Ectodermal cell (in vitro differentiated cells): ENCODE measurements at regions not wholly inside any gene's neighbourhood (a gene's known extent, or its start where the extent isn't known, plus 50 kb on each side); places are given as distances from the start of the nearest gene placed in this dataset.

ENCODE experiments used
- H3K27ac ChIP-seq: 2 replicates; pipeline ENCODE4 v1.7.0; 2013; ENCODE audit warnings: mild to moderate bottlenecking, low read depth, low read length; ENCODE audit not compliant: insufficient read depth, poor library complexity, severe bottlenecking
- H3K27me3 ChIP-seq: 2 replicates; pipeline ENCODE4 v1.7.0; 2013; ENCODE audit warnings: mild to moderate bottlenecking, low read length; ENCODE audit not compliant: insufficient read depth, control insufficient read depth, poor library complexity, severe bottlenecking
- H3K36me3 ChIP-seq: one replicate; pipeline ENCODE4 v1.7.0; 2013; ENCODE audit warnings: low read length; ENCODE audit not compliant: control insufficient read depth, insufficient read depth
- H3K4me1 ChIP-seq: one replicate; pipeline ENCODE4 v1.7.0; 2013; ENCODE audit warnings: low read length; ENCODE audit not compliant: control insufficient read depth, insufficient read depth
- H3K4me3 ChIP-seq: 2 replicates; pipeline ENCODE4 v1.7.0; 2013; ENCODE audit warnings: low read depth, low read length, control low read depth; ENCODE audit not compliant: insufficient read depth
- H3K9me3 ChIP-seq: 2 replicates; pipeline ENCODE4 v1.7.0; 2013; ENCODE audit warnings: mild to moderate bottlenecking, low read length, moderate library complexity; ENCODE audit not compliant: control insufficient read depth
- WGBS, 2 experiments: methylation state at CpG; one replicate each; pipeline ENCODE4 v1.1.7; 2013; ENCODE audit warnings: missing lambda C conversion rate in 2 of 2; 5-methylcytosine and 5-hydroxymethylcytosine counted together

DNA sequence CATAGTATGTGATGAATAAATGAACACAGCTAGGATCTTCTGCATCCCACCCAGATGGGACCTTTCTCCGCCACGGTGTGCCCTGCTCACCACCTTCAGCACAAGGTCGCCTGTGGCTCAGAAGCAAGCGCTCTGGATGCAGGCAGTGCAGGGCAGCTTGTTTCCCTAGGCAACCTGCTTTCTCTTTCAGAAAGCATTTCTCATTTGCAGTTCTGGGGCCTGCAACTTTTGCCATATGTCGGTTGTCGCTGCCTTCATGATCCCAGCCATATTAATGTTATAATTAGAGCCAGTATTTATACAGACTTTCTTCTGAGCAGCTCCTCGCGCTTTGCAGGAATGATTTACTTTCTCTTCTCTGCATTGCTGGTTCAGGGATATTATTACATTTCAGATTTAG is 692.8 kb downstream of the RNF144A start:
- no peaks in the 10 kb centered on the region for H3K27me3 ChIP-seq
- no peak overlapping the region for H3K4me3 ChIP-seq
- no peak overlapping the region for H3K27ac ChIP-seq
- peaks cover 5% of the 10 kb centered on the region for H3K4me1 ChIP-seq
- 91% methylated on average over 6 to 8 of the region's 8 CpGs for WGBS, 2 experiments
- H3K9me3 ChIP-seq = no peaks in the 10 kb centered on the region
- H3K36me3 ChIP-seq = no peaks in the 10 kb centered on the region

DNA sequence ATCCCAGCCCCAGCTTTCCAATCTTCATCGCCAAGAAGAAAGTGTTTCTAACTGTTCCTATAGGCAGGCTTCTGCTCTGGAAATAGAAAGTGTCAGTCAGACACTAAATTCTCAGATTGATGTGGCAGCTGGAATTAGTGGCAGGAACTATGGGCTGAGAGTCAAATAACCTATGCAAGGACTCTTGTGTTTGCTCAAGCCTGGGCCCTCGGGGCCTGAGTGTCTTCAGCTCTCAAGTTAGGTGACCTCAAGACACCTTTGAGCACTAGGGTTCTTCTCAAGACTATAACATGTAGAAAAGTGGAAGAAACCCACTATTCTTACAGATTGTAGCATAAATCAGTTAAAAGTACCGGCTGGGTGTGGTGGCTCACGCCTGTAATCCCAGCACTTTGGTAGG is 694.5 kb downstream of the RNF144A start:
- Histone ChIP-seq H3K27me3 (no peaks in the 10 kb centered on the region), H3K27ac (no peak overlapping the region), H3K36me3 (no peaks in the 10 kb centered on the region), H3K4me1 (peaks cover 5% of the 10 kb centered on the region), H3K9me3 (no peaks in the 10 kb centered on the region), H3K4me3 (no peak overlapping the region)
- 94 to 95% methylated on average over 4 of the region's 4 CpGs for WGBS, 2 experiments

DNA sequence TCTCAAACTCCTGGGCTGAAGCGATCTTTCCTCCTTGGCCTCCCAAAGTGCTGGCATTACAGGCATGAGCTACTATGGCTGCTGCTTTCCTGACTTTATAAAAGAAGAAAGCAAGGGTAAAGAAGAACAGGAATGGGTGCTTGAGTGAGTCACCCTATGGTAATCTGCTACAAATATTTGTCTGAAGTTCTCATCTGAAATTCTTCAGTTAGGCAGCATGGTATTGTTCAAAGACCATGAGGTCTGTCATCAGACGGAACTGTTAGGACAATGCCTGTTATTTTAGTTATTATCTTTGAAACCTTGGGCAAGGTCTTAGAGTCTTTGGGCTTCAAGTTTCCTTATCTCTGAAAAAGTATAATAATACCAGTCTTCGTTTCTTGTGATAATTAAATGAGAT is 695.8 kb downstream of the RNF144A start:
- 97% methylated on average over 3 of the region's 3 CpGs for WGBS, 2 experiments

DNA sequence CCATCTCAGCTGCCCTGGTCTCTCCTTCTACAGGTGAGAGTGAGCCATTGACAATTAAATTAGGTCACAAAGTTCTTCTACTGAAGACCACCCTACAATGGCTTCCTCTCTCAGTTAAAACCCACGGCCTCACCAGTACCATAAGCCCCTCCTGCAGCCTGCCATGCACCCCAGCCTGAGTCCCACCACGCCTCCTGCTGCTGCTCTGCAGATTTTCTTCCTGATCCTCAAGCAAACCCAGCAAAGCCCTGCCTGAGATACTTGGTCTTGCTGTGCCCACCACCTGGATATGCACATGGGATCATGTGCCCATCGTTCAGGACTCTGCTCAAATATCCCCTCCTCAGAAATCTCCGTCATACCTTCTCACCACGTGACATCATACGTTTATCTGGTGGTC is 696.6 kb downstream of the RNF144A start:
- no peak overlapping the region for H3K4me3 ChIP-seq
- no peaks in the 10 kb centered on the region for H3K9me3 ChIP-seq
- H3K27ac ChIP-seq = no peak overlapping the region
- no peaks in the 10 kb centered on the region for H3K36me3 ChIP-seq
- H3K27me3 ChIP-seq = no peaks in the 10 kb centered on the region
- H3K4me1 ChIP-seq = peaks cover 5% of the 10 kb centered on the region
- whole genome bisulfite sequencing, 2 experiments = 94 to 97% methylated on average over 6 of the region's 6 CpGs

More for the DNA sequence above, 695.8 kb downstream of the RNF144A start:
- Histone ChIP-seq H3K4me1 (peaks cover 5% of the 10 kb centered on the region), H3K9me3 (no peaks in the 10 kb centered on the region), H3K27me3 (no peaks in the 10 kb centered on the region), H3K4me3 (no peak overlapping the region), H3K27ac (no peak overlapping the region), H3K36me3 (no peaks in the 10 kb centered on the region)

DNA sequence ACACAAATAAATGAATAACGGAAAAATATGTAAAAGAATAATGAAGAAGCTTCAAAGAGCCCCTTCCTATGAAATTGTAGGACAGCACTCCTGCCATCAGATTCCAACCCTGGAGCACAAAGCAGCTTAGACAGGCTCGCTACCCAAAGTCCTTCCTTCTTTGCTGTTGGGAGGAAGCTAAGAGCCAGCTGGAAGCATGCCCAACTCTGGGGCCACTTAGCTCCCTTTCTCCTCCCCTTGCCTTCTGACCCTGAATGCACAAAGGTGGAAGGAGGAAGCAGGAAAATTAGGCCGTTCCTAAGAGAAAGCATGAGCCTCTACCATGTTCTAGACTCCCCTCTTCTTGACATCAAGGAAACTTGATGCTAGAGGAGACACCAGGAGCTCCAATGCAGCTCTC is 700.8 kb downstream of the RNF144A start:
- H3K27ac ChIP-seq = no peak overlapping the region
- no peak overlapping the region for H3K4me3 ChIP-seq
- no peaks in the 10 kb centered on the region for H3K36me3 ChIP-seq
- no peaks in the 10 kb centered on the region for H3K9me3 ChIP-seq
- no peaks in the 10 kb centered on the region for H3K4me1 ChIP-seq
- WGBS, 2 experiments = 95 to 96% methylated on average over 3 of the region's 3 CpGs
- no peaks in the 10 kb centered on the region for H3K27me3 ChIP-seq

DNA sequence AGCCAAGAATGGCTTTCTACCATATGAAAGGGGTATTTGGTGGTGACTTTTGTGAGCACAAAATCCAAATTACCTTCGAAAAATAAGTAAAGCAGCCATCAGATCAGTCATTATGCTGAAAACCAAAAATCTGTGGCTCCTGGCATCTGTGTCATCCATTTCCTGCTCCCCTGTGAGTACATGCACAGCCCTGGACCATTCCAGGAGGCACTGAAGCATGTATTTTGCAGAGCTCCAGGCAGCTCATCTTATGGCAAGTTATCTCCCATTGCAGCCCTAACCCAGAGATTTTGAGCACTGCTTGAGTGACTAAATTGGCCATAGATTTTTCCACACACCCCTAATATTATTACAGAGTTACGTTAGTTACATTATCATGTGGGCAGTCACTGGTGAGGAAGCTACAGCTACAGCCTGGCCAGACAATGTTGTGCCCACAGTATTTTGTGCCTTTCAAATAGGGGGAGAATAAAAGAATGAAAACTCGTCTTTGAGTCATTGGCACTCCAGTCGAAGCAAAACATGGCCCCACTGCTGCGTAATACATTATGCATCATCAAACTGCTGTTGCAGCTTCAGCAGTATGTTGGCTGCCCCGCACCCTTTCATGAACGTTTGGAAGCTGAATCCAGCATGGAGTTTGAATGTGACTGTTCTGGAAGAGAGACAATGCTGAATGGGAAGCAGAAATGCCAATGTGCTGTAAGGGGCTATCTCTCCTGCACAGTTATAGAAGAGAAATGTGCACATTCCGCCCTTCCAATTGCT is 702.2 kb downstream of the RNF144A start:
- no peaks in the 10 kb centered on the region for H3K27me3 ChIP-seq
- 91 to 93% methylated on average over 8 of the region's 8 CpGs for WGBS, 2 experiments
- no peak overlapping the region for H3K27ac ChIP-seq
- H3K4me3 ChIP-seq = no peak overlapping the region
- no peaks in the 10 kb centered on the region for H3K9me3 ChIP-seq
- H3K4me1 ChIP-seq = no peaks in the 10 kb centered on the region
- H3K36me3 ChIP-seq = no peaks in the 10 kb centered on the region

DNA sequence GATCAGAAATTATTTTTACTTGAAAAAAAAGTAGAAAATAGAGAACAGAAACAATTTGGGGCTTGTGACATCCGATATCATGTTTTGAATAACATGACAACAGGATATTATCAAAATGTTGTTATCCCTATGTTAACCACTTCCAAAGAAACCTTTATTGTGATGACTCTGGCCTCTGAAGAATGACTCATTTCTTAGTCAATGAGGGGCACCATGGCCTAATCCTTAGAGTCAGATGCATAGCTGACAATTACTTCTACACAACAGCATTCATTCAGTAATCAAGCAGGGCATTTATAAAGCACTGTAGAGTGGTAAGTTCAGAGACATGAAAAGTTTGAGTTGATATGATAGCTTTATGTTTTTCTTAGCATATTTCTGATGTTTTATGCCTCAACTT is 703.0 kb downstream of the RNF144A start:
- Histone ChIP-seq H3K36me3 (no peaks in the 10 kb centered on the region), H3K27ac (no peak overlapping the region), H3K27me3 (no peaks in the 10 kb centered on the region), H3K4me3 (no peak overlapping the region), H3K9me3 (no peaks in the 10 kb centered on the region), H3K4me1 (no peaks in the 10 kb centered on the region)
- 75% methylated on average over 1 of the region's 1 CpG; no CpG with 5 or more reads in 1 of the 2 experiments for WGBS, 2 experiments

DNA sequence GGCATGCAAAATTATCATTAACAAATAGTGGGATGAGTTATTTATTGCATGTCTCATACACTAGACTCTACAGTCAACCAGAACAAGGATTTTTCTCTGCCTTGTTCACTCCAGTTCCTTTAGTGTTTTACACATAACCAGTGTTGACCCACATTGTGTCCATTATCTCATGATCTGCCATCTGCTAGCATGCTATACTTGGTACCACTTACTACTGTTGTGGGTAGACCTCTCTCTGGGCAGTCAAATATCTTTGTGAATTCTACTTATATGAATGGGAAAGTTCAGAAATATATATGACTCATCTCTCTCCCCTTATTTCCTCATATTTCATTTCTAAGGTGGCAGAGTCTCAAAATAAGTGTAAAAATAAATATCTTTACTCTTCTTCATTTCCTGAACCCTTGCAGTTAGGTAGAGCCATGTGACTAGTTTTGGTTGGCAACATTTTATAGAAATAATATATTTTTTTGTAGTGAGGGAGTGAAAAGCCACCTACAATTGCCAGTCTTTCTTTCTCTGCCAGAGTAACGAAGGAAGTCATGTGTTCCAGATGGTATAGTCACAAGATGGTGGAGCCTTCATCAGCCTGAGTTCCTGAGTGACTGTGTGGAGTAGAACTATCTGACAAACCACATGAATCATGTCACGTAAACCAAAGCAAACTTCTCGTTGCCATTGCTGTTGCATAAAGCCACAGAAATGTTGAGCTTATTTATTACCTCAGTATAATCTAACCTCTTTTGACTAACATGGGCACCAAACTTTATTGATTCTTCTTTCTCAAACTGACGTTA is 704.0 kb downstream of the RNF144A start:
- Histone ChIP-seq H3K36me3 (no peaks in the 10 kb centered on the region), H3K4me3 (no peak overlapping the region), H3K27me3 (no peaks in the 10 kb centered on the region), H3K27ac (no peak overlapping the region), H3K4me1 (no peaks in the 10 kb centered on the region), H3K9me3 (no peaks in the 10 kb centered on the region)
- WGBS, 2 experiments = 93 to 98% methylated on average over 4 of the region's 4 CpGs

DNA sequence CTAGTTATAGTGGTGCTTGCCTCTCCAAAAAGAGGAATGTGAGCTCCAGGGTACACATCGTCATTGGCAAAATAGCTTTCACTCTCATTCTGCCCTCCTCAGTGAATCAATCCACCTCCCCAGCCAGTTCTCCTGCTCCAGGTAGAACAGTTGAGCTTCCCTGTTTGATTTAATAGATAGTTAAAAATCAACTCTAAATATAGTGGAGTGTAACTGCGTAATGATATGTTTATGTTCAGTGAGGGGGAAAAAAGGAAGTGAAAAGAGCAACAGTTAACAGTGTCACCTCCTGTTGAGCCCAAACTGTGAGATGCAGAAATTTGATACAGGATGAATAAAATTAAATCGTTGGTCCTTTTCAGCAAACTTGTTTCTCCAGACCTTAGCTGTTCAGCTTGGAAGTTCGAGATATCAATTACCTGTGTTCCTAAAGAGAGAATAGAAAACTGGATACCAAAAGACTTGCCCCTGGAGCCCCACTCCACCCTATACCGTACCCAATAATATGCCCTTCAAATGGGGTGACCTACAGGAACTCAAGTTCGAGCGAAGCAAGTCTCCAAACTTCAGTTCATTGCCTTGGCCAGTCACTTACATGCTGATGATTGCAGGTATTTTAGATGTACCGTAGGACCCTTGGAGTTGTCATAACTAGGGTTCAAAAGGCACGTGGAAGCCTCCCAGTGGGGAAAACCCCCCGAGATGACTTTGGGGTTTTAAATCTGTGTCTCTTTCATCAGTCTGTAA is 708.4 kb downstream of the RNF144A start:
- no peak overlapping the region for H3K4me3 ChIP-seq
- WGBS, 2 experiments = 93 to 95% methylated on average over 10 of the region's 10 CpGs
- no peaks in the 10 kb centered on the region for H3K36me3 ChIP-seq

DNA sequence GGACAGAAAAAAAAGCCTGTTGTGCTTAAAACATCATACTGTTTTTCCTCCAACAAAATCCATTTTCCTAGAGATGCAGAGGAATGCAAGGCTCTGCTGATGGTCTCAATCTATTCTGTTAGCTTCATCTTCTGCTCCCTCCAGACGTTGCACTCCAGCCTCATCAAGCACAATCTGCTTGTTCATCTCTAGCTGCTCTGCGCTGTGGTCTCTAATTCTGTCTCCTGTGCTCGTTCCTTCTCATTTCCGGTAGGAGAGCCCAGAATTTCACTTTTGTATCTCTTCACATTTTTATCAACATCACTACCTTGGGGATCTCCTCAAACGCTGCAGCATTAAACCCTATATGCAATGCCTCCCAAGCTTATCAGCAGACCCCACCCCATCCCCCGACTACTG is 708.9 kb downstream of the RNF144A start:
- H3K27ac ChIP-seq = no peak overlapping the region
- H3K4me1 ChIP-seq = no peaks in the 10 kb centered on the region
- H3K36me3 ChIP-seq = no peaks in the 10 kb centered on the region
- H3K27me3 ChIP-seq = no peaks in the 10 kb centered on the region
- H3K4me3 ChIP-seq = no peak overlapping the region
- H3K9me3 ChIP-seq = no peaks in the 10 kb centered on the region
- 93 to 95% methylated on average over 6 of the region's 6 CpGs for WGBS, 2 experiments

More for the DNA sequence above, 708.4 kb downstream of the RNF144A start:
- Histone ChIP-seq H3K9me3 (no peaks in the 10 kb centered on the region), H3K27me3 (no peaks in the 10 kb centered on the region), H3K4me1 (no peaks in the 10 kb centered on the region), H3K27ac (no peak overlapping the region)
